ENCODE measurements at regions not wholly inside any gene's neighbourhood (a gene's known extent, or its start where the extent isn't known, plus 50 kb on each side); places are given as distances from the start of the nearest gene placed in this dataset.

- DNase-seq (ENCODE audit: low read depth): no peak
- no peak for TF ChIP-seq CTCF (IDR thresholded peaks at IDR 0.05; ENCODE audit: insufficient read depth, low read length, poor library complexity, severe bottlenecking)
- no peaks in the 10 kb centered on the region for H3K27me3 ChIP-seq (ENCODE audit: control insufficient read depth, insufficient read depth, low read length)
- no peak overlapping the region for H3K4me3 ChIP-seq (ENCODE audit: low read depth, low read length)
- H3K36me3 ChIP-seq (ENCODE audit: control insufficient read depth, insufficient read depth, low read length): no peaks in the 10 kb centered on the region
Observed at GRCh38 chr5:57855831-57856230, 373.2 kb upstream of the ACTBL2 start.

GRCh38 chr5:57853929-57854697 is 371.5 kb upstream of the ACTBL2 start:
- Histone ChIP-seq H3K36me3 (ENCODE audit: control insufficient read depth, insufficient read depth, low read length) (no peaks in the 10 kb centered on the region), H3K4me3 (ENCODE audit: low read depth, low read length) (no peak overlapping the region), H3K27me3 (ENCODE audit: control insufficient read depth, insufficient read depth, low read length) (no peaks in the 10 kb centered on the region)
- TF ChIP-seq CTCF (IDR thresholded peaks at IDR 0.05; ENCODE audit: insufficient read depth, low read length, poor library complexity, severe bottlenecking): no peak
- DNase-seq (ENCODE audit: low read depth): no peak

- Histone ChIP-seq H3K27me3 (ENCODE audit: control insufficient read depth, insufficient read depth, low read length) (no peaks in the 10 kb centered on the region), H3K4me3 (ENCODE audit: low read depth, low read length) (no peak overlapping the region), H3K36me3 (ENCODE audit: control insufficient read depth, insufficient read depth, low read length) (no peaks in the 10 kb centered on the region)
- DNase-seq (ENCODE audit: low read depth): no peak
- TF ChIP-seq CTCF (IDR thresholded peaks at IDR 0.05; ENCODE audit: insufficient read depth, low read length, poor library complexity, severe bottlenecking): no peak
Observed at GRCh38 chr5:57850109-57850508, 367.5 kb upstream of the ACTBL2 start.

- Histone ChIP-seq H3K4me3 (ENCODE audit: low read depth, low read length) (no peak overlapping the region), H3K36me3 (ENCODE audit: control insufficient read depth, insufficient read depth, low read length) (no peaks in the 10 kb centered on the region), H3K27me3 (ENCODE audit: control insufficient read depth, insufficient read depth, low read length) (no peaks in the 10 kb centered on the region)
- no peak for TF ChIP-seq CTCF (IDR thresholded peaks at IDR 0.05; ENCODE audit: insufficient read depth, low read length, poor library complexity, severe bottlenecking)
- DNase-seq (ENCODE audit: low read depth): no peak
Observed at GRCh38 chr5:57845025-57845424, 362.4 kb upstream of the ACTBL2 start.

- DNase-seq (ENCODE audit: low read depth): no peak
- TF ChIP-seq CTCF (IDR thresholded peaks at IDR 0.05; ENCODE audit: insufficient read depth, low read length, poor library complexity, severe bottlenecking): no peak
- no peaks in the 10 kb centered on the region for H3K27me3 ChIP-seq (ENCODE audit: control insufficient read depth, insufficient read depth, low read length)
- no peak overlapping the region for H3K4me3 ChIP-seq (ENCODE audit: low read depth, low read length)
- no peaks in the 10 kb centered on the region for H3K36me3 ChIP-seq (ENCODE audit: control insufficient read depth, insufficient read depth, low read length)
Observed at GRCh38 chr5:57844410-57844809, 361.8 kb upstream of the ACTBL2 start.

GRCh38 chr5:57843059-57843367 is 360.4 kb upstream of the ACTBL2 start:
- no peak for TF ChIP-seq CTCF (IDR thresholded peaks at IDR 0.05; ENCODE audit: insufficient read depth, low read length, poor library complexity, severe bottlenecking)
- no peak for DNase-seq (ENCODE audit: low read depth)
- Histone ChIP-seq H3K4me3 (ENCODE audit: low read depth, low read length) (no peak overlapping the region), H3K36me3 (ENCODE audit: control insufficient read depth, insufficient read depth, low read length) (no peaks in the 10 kb centered on the region), H3K27me3 (ENCODE audit: control insufficient read depth, insufficient read depth, low read length) (no peaks in the 10 kb centered on the region)
